ENCODE measurements at regions not wholly inside any gene's neighbourhood (a gene's known extent, or its start where the extent isn't known, plus 50 kb on each side); places are given as distances from the start of the nearest gene placed in this dataset.

DNA sequence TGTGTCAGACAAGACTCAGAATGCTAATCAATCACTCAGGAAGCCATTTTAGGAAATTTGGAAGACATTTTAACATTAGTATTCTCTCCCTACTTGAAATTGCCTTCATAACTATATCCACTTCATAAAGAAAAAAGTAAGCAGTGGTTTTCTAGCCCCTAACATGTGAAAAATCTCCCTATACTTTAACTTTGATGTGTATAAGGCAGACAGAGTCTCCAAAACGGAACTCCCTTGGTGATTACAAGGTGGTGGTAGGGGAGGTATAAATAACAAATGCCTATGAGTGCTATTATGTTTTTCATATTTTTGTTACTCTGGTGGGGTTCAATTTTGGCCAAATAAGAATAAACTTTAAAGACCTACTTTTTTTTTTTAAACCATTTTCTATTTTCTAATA lies 300.3 kb downstream of the BTG1 start:
- TF ChIP-seq ZNF274 (IDR thresholded peaks at IDR 0.05; ENCODE audit: low read depth, low read length) (no peak), YY1 (IDR thresholded peaks at IDR 0.05; ENCODE audit: insufficient read depth, insufficient read length) (no peak), SUZ12 (IDR thresholded peaks at IDR 0.05; ENCODE audit: extremely low read depth, insufficient read depth, insufficient read length) (no peak)

DNA sequence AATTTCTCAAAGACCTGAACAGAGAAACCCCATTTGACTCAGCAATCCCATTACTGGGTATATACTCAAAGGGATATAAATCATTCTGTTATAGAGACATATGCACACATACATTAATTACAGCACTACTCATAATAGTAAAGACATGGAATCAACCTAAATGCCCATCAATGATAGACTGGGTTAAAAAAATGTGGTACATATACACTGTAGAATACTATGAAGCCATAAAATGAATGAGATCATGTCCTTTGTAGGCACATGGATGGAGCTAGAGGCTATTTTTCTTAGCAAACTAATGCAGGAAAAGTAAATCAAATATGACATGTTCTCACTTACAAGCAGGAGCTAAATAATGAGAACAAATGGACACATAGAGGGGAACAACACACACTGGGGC lies 303.8 kb downstream of the BTG1 start:
- H3K9me3 ChIP-seq (ENCODE audit: insufficient read depth, low read length), result peaks cover 7% of the 10 kb centered on the region; the same call in 1 of the 2 replicates
- no peaks in the 10 kb centered on the region for H3K36me3 ChIP-seq (ENCODE audit: insufficient read depth, insufficient read length, low read length)
- H3K27me3 ChIP-seq (ENCODE audit: insufficient read depth, insufficient read length), result no peaks in the 10 kb centered on the region
- DNase-seq (ENCODE audit: low read depth, low spot score), result no peak
- TF ChIP-seq YY1 (IDR thresholded peaks at IDR 0.05; ENCODE audit: insufficient read depth, insufficient read length), result no peak
- no peak for TF ChIP-seq SUZ12 (IDR thresholded peaks at IDR 0.05; ENCODE audit: extremely low read depth, insufficient read depth, insufficient read length)
- no peak for TF ChIP-seq ZNF274 (IDR thresholded peaks at IDR 0.05; ENCODE audit: low read depth, low read length)
- H3K9ac ChIP-seq (ENCODE audit: insufficient read length, low read depth), result no peak overlapping the region
- H3K4me3 ChIP-seq (ENCODE audit: insufficient read length, low read depth), result no peak overlapping the region
- H3K4me1 ChIP-seq (ENCODE audit: insufficient read depth, insufficient read length), result peaks cover 3% of the 10 kb centered on the region

More for the DNA sequence above, 300.3 kb downstream of the BTG1 start:
- Histone ChIP-seq H3K4me3 (ENCODE audit: insufficient read length, low read depth) (no peak overlapping the region), H3K4me1 (ENCODE audit: insufficient read depth, insufficient read length) (peaks cover 3% of the 10 kb centered on the region), H3K9ac (ENCODE audit: insufficient read length, low read depth) (no peak overlapping the region), H3K36me3 (ENCODE audit: insufficient read depth, insufficient read length, low read length) (no peaks in the 10 kb centered on the region), H3K9me3 (ENCODE audit: insufficient read depth, low read length) (peaks cover 7% of the 10 kb centered on the region; the same call in 1 of the 2 replicates), H3K27me3 (ENCODE audit: insufficient read depth, insufficient read length) (no peaks in the 10 kb centered on the region)
- no peak for DNase-seq (ENCODE audit: low read depth, low spot score)

DNA sequence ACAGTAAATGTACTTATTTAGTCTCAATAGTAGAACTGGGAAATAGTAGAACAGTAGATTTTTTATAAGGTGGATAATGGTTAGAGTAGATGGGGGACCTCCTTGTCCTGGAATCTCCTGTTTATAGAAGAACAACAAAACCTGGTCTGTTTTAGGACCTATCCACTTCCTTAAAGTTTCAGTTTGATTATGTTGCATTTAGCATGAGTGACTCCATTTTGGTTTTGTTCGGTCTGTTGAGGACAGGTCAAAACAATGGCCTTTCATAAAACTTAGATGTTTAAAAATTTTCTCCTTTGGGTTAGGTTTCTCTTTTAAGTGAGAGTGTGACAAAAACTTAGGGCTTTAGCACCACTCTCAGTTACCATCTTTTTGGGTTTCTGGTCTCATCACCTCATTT lies 308.9 kb downstream of the BTG1 start:
- no peaks in the 10 kb centered on the region for H3K4me1 ChIP-seq (ENCODE audit: insufficient read depth, insufficient read length)
- H3K4me3 ChIP-seq (ENCODE audit: insufficient read length, low read depth), result no peak overlapping the region
- no peak for DNase-seq (ENCODE audit: low read depth, low spot score)
- H3K27me3 ChIP-seq (ENCODE audit: insufficient read depth, insufficient read length), result no peaks in the 10 kb centered on the region
- no peaks in the 10 kb centered on the region for H3K36me3 ChIP-seq (ENCODE audit: insufficient read depth, insufficient read length, low read length)
- H3K9me3 ChIP-seq (ENCODE audit: insufficient read depth, low read length), result no peaks in the 10 kb centered on the region
- no peak overlapping the region for H3K9ac ChIP-seq (ENCODE audit: insufficient read length, low read depth)
- TF ChIP-seq SUZ12 (IDR thresholded peaks at IDR 0.05; ENCODE audit: extremely low read depth, insufficient read depth, insufficient read length), result no peak
- TF ChIP-seq ZNF274 (IDR thresholded peaks at IDR 0.05; ENCODE audit: low read depth, low read length), result no peak
- TF ChIP-seq YY1 (IDR thresholded peaks at IDR 0.05; ENCODE audit: insufficient read depth, insufficient read length), result no peak

DNA sequence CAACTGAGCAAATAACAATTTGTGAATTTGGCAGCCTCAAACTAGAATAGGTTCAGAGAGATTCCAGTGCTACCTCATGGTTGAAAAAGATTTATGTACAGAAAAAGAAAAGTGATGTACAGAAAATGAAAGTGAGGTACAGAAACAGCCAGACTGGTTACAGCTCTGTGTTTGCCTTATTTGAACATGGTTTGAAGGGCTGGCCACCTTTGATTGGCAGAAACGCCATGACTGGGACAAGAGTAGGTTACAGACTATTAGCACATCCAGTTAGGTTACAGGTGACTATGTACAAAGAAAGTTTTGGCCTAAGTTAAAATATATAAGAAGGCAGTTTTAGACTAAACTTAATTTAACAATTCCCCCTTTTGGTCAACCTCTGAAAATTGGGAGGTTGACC lies 309.4 kb downstream of the BTG1 start:
- H3K4me3 ChIP-seq (ENCODE audit: insufficient read length, low read depth), result no peak overlapping the region
- no peaks in the 10 kb centered on the region for H3K4me1 ChIP-seq (ENCODE audit: insufficient read depth, insufficient read length)

DNA sequence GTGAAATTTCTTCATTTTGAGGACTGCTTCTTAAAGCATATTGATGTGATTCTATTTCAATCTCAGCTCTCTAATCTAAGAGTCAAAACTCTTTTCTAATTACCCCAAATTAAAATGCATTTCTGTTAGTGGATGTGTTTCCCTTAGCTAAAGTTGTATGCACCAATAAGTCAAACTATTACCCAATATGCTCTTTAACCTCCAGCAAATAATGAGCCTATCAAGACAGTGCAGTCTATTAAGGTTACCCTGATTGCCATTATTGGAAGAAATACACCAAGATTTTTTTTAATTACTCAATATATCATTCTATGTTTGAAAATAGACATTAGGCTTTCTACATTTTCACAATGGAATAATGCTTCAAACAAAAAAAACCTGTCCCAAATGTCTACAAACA lies 310.0 kb downstream of the BTG1 start:
- no peak overlapping the region for H3K9ac ChIP-seq (ENCODE audit: insufficient read length, low read depth)
- no peaks in the 10 kb centered on the region for H3K9me3 ChIP-seq (ENCODE audit: insufficient read depth, low read length)
- no peak overlapping the region for H3K4me3 ChIP-seq (ENCODE audit: insufficient read length, low read depth)
- H3K4me1 ChIP-seq (ENCODE audit: insufficient read depth, insufficient read length), result no peaks in the 10 kb centered on the region
- H3K27me3 ChIP-seq (ENCODE audit: insufficient read depth, insufficient read length), result no peaks in the 10 kb centered on the region
- no peak for DNase-seq (ENCODE audit: low read depth, low spot score)
- no peaks in the 10 kb centered on the region for H3K36me3 ChIP-seq (ENCODE audit: insufficient read depth, insufficient read length, low read length)
- TF ChIP-seq ZNF274 (IDR thresholded peaks at IDR 0.05; ENCODE audit: low read depth, low read length) (no peak), YY1 (IDR thresholded peaks at IDR 0.05; ENCODE audit: insufficient read depth, insufficient read length) (no peak), SUZ12 (IDR thresholded peaks at IDR 0.05; ENCODE audit: extremely low read depth, insufficient read depth, insufficient read length) (no peak)

More for the DNA sequence above, 309.4 kb downstream of the BTG1 start:
- no peak overlapping the region for H3K9ac ChIP-seq (ENCODE audit: insufficient read length, low read depth)
- no peaks in the 10 kb centered on the region for H3K36me3 ChIP-seq (ENCODE audit: insufficient read depth, insufficient read length, low read length)
- no peak for DNase-seq (ENCODE audit: low read depth, low spot score)
- no peaks in the 10 kb centered on the region for H3K27me3 ChIP-seq (ENCODE audit: insufficient read depth, insufficient read length)
- H3K9me3 ChIP-seq (ENCODE audit: insufficient read depth, low read length), result no peaks in the 10 kb centered on the region
- TF ChIP-seq YY1 (IDR thresholded peaks at IDR 0.05; ENCODE audit: insufficient read depth, insufficient read length), result no peak
- no peak for TF ChIP-seq ZNF274 (IDR thresholded peaks at IDR 0.05; ENCODE audit: low read depth, low read length)
- TF ChIP-seq SUZ12 (IDR thresholded peaks at IDR 0.05; ENCODE audit: extremely low read depth, insufficient read depth, insufficient read length), result no peak

DNA sequence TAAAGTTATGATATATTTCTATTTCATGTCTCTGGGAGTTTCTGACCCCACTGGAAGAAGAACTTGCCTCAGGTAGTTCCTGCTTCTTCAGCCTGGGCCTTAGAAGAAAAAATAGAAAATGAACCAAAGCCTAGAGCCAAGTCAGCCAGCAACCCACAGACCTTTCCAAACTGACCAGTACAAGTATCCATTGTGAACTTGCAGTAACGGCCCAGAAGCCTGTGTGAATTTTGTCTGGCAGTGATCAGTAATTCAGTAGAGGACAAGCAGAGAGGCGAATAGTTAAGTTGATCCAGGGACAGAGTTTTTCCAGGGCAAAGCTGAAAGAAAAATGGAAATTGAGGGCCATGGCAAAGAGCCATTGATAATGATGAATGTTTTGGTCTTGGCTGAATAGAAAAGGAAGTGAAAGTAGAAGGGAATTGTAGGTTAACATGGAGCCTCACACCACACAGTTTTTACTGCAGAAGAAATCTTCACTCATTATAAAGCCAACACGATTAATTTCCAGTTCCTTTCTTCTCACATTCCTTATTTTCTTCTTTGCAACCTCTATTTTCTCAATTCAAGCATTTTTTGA lies 311.8 kb downstream of the BTG1 start:
- H3K4me3 ChIP-seq (ENCODE audit: insufficient read length, low read depth), result no peak overlapping the region
- no peak for TF ChIP-seq ZNF274 (IDR thresholded peaks at IDR 0.05; ENCODE audit: low read depth, low read length)
- no peak for TF ChIP-seq YY1 (IDR thresholded peaks at IDR 0.05; ENCODE audit: insufficient read depth, insufficient read length)
- no peak for TF ChIP-seq SUZ12 (IDR thresholded peaks at IDR 0.05; ENCODE audit: extremely low read depth, insufficient read depth, insufficient read length)
- H3K9ac ChIP-seq (ENCODE audit: insufficient read length, low read depth), result no peak overlapping the region
- H3K27me3 ChIP-seq (ENCODE audit: insufficient read depth, insufficient read length), result no peaks in the 10 kb centered on the region
- H3K4me1 ChIP-seq (ENCODE audit: insufficient read depth, insufficient read length), result no peaks in the 10 kb centered on the region
- DNase-seq (ENCODE audit: low read depth, low spot score), result no peak
- no peaks in the 10 kb centered on the region for H3K36me3 ChIP-seq (ENCODE audit: insufficient read depth, insufficient read length, low read length)
- no peaks in the 10 kb centered on the region for H3K9me3 ChIP-seq (ENCODE audit: insufficient read depth, low read length)

DNA sequence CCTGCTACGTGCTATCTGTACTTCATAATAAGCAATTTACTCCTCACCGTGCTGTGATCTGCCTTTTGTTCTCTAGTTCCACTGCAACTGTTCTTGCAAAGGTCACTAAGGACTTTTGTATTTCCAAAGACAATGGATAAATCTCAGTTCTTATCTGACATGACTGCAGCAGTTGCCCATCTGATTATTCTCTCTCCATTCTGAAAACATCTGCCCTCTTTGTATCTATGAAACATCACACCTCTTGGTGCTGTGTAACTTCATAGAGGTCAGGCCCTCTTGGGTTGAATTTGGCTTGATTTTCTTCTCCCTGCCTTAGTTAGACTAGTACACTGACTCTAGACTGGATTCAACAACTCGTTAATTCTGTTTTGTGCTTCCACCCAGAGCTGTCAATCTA lies 319.6 kb downstream of the BTG1 start:
- no peak for DNase-seq (ENCODE audit: low read depth, low spot score)
- H3K27me3 ChIP-seq (ENCODE audit: insufficient read depth, insufficient read length), result no peaks in the 10 kb centered on the region
- no peak for TF ChIP-seq ZNF274 (IDR thresholded peaks at IDR 0.05; ENCODE audit: low read depth, low read length)
- no peak for TF ChIP-seq YY1 (IDR thresholded peaks at IDR 0.05; ENCODE audit: insufficient read depth, insufficient read length)
- no peak for TF ChIP-seq SUZ12 (IDR thresholded peaks at IDR 0.05; ENCODE audit: extremely low read depth, insufficient read depth, insufficient read length)

More for the DNA sequence above, 319.6 kb downstream of the BTG1 start:
- Histone ChIP-seq H3K4me3 (ENCODE audit: insufficient read length, low read depth) (no peak overlapping the region), H3K9me3 (ENCODE audit: insufficient read depth, low read length) (no peaks in the 10 kb centered on the region), H3K9ac (ENCODE audit: insufficient read length, low read depth) (no peak overlapping the region), H3K36me3 (ENCODE audit: insufficient read depth, insufficient read length, low read length) (no peaks in the 10 kb centered on the region), H3K4me1 (ENCODE audit: insufficient read depth, insufficient read length) (no peaks in the 10 kb centered on the region)
